C4-2B (cell line): ENCODE measurements at regions not wholly inside any gene's neighbourhood (a gene's known extent, or its start where the extent isn't known, plus 50 kb on each side); places are given as distances from the start of the nearest gene placed in this dataset.

Source experiments
- CTCF ChIP-seq: fragments of 450-650 bp; conservative IDR thresholded peaks from 2 replicates; pipeline ENCODE4 v1.5.1; 2017; ENCODE audit warnings: mild to moderate bottlenecking
- ZFX ChIP-seq: fragments of 450-650 bp; IDR thresholded peaks from 2 replicates; pipeline ENCODE4 v1.6.1; 2017

DNA sequence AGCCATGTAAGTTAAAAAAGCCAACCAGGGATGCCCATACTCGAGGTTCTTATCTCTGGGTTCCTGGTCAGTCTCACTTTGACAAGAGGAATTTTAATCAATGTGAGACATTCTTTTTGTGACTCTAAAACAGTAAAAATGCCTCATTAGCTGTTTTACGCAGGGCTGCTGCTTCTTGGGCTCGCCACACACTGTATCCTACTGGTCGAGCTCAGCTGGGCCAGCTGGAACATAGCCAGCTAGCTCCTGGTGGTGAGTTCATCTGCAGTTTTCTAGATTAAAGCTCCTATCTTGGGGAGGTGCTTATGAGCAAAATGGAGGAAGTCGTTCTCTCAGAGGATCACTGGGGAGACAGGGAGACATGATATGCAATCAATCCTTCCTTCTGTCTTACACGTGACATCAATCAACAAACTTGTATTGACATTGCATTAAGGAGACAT is 55.9 kb upstream of the LEF1 start:
- no peak for TF ChIP-seq CTCF
- TF ChIP-seq ZFX, result no peak
